Neural cell (in vitro differentiated cells): ENCODE measurements at regions not wholly inside any gene's neighbourhood (a gene's known extent, or its start where the extent isn't known, plus 50 kb on each side); places are given as distances from the start of the nearest gene placed in this dataset.

Experiments
- EP300 ChIP-seq: fragments of 450-650 bp; conservative IDR thresholded peaks from 2 replicates; pipeline ENCODE4 v1.6.1; 2014; ENCODE audit warnings: antibody characterized with exemption, mild to moderate bottlenecking, moderate library complexity; ENCODE audit not compliant: poor library complexity, severe bottlenecking
- TF ChIP-seq, protein P1 (sequence below): fragments of 450-650 bp; IDR thresholded peaks from 2 replicates; pipeline ENCODE4 v1.5.1; 2014; ENCODE audit warnings: antibody characterized with exemption, mild to moderate bottlenecking, moderate library complexity; ENCODE audit not compliant: poor library complexity, severe bottlenecking
- TF ChIP-seq, protein P2 (sequence below): IDR thresholded peaks from 2 replicates; pipeline ENCODE4 v1.6.1; 2012; ENCODE audit warnings: borderline replicate concordance

DNA sequence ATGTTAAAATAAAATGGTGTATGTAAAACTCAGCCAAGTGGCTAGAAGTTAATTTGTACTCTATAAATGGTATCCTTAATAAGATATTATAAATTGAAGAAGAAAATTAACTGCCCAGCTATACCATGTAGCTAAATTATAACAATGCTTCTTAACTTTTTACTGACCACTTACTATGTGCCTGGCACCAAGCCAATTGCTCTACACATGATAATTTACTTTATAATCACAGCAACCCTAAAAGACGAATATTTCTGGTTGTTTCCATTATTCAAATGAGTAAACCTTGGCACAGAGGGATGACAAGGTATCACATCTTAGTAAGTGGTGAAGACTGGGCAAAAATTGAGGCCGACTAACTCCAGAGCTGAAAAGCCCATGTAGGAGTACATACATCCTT is 1506.6 kb downstream of the PCDH7 start:
- TF ChIP-seq, protein P1, sequence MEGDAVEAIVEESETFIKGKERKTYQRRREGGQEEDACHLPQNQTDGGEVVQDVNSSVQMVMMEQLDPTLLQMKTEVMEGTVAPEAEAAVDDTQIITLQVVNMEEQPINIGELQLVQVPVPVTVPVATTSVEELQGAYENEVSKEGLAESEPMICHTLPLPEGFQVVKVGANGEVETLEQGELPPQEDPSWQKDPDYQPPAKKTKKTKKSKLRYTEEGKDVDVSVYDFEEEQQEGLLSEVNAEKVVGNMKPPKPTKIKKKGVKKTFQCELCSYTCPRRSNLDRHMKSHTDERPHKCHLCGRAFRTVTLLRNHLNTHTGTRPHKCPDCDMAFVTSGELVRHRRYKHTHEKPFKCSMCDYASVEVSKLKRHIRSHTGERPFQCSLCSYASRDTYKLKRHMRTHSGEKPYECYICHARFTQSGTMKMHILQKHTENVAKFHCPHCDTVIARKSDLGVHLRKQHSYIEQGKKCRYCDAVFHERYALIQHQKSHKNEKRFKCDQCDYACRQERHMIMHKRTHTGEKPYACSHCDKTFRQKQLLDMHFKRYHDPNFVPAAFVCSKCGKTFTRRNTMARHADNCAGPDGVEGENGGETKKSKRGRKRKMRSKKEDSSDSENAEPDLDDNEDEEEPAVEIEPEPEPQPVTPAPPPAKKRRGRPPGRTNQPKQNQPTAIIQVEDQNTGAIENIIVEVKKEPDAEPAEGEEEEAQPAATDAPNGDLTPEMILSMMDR = no peak
- TF ChIP-seq, protein P2, sequence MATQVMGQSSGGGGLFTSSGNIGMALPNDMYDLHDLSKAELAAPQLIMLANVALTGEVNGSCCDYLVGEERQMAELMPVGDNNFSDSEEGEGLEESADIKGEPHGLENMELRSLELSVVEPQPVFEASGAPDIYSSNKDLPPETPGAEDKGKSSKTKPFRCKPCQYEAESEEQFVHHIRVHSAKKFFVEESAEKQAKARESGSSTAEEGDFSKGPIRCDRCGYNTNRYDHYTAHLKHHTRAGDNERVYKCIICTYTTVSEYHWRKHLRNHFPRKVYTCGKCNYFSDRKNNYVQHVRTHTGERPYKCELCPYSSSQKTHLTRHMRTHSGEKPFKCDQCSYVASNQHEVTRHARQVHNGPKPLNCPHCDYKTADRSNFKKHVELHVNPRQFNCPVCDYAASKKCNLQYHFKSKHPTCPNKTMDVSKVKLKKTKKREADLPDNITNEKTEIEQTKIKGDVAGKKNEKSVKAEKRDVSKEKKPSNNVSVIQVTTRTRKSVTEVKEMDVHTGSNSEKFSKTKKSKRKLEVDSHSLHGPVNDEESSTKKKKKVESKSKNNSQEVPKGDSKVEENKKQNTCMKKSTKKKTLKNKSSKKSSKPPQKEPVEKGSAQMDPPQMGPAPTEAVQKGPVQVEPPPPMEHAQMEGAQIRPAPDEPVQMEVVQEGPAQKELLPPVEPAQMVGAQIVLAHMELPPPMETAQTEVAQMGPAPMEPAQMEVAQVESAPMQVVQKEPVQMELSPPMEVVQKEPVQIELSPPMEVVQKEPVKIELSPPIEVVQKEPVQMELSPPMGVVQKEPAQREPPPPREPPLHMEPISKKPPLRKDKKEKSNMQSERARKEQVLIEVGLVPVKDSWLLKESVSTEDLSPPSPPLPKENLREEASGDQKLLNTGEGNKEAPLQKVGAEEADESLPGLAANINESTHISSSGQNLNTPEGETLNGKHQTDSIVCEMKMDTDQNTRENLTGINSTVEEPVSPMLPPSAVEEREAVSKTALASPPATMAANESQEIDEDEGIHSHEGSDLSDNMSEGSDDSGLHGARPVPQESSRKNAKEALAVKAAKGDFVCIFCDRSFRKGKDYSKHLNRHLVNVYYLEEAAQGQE = no peak
- no peak for TF ChIP-seq EP300
